GM23338 (cell line): ENCODE measurements at regions not wholly inside any gene's neighbourhood (a gene's known extent, or its start where the extent isn't known, plus 50 kb on each side); places are given as distances from the start of the nearest gene placed in this dataset.

Experiments
- CREB1 ChIP-seq: fragments of 250-450 bp; sonication (Bioruptor Pico); IDR thresholded peaks from 2 replicates; pipeline ENCODE4 v1.5.0; 2020; ENCODE audit warnings: low read depth, mild to moderate bottlenecking, moderate library complexity
- CTCF ChIP-seq, 2 experiments: fragments of 200-600 bp in 1 of 2; sonication (generic) in 1 of 2; conservative IDR thresholded peaks; 2 replicates each; pipeline versions ENCODE4 v1.5.1 to v1.6.1; 2016 to 2017; ENCODE audit warnings: antibody characterized with exemption in 2 of 2, low read depth in 2 of 2, mild to moderate bottlenecking in 2 of 2, moderate library complexity in 1 of 2

GRCh38 chr10:56104487-56104886 lies 256.6 kb downstream of the ZWINT start:
- TF ChIP-seq CTCF (conservative IDR thresholded peaks at IDR 0.05; ENCODE audit: low read depth in 2 of 2): no peak
- TF ChIP-seq CREB1 (CRISPR knock-in tag): no peak
